Upper lobe of left lung (tissue), 4 donors: ENCODE measurements at regions not wholly inside any gene's neighbourhood (a gene's known extent, or its start where the extent isn't known, plus 50 kb on each side); places are given as distances from the start of the nearest gene placed in this dataset.

Source experiments
- CTCF ChIP-seq, 6 experiments: fragments of 450-650 bp in 4 of 6; fragments of 200-600 bp in 2 of 6; sonication (generic) in 2 of 6; IDR thresholded peaks; one replicate each; pipeline ENCODE4 v1.5.1; 2016 to 2019; ENCODE audit warnings: antibody characterized with exemption in 6 of 6
- EP300 ChIP-seq, 4 donors: sonication (generic); formaldehyde crosslinking; IDR thresholded peaks; one replicate each; pipeline ENCODE4 v1.5.1; 2017; ENCODE audit warnings: antibody characterized with exemption in 4 of 4, control low read depth in 2 of 4
- POLR2A ChIP-seq, 4 donors: fragments of 450-650 bp; IDR thresholded peaks; one replicate each; pipeline ENCODE4 v1.5.1; 2016 to 2017; ENCODE audit warnings: antibody characterized with exemption in 4 of 4, mild to moderate bottlenecking in 2 of 4
- POLR2AphosphoS5 ChIP-seq, 2 donors: sonication (generic); formaldehyde crosslinking; IDR thresholded peaks; one replicate each; pipeline ENCODE4 v1.5.1; 2017; ENCODE audit warnings: antibody characterized with exemption in 2 of 2

GRCh38 chr12:18868717-18869116 lies 130.8 kb downstream of the CAPZA3 start:
- TF ChIP-seq POLR2AphosphoS5 (IDR thresholded peaks at IDR 0.05) (no peak), POLR2A (IDR thresholded peaks at IDR 0.05) (no peak), CTCF (IDR thresholded peaks at IDR 0.05) (no peak), EP300 (IDR thresholded peaks at IDR 0.05) (no peak)
